ENCODE measurements at regions not wholly inside any gene's neighbourhood (a gene's known extent, or its start where the extent isn't known, plus 50 kb on each side); places are given as distances from the start of the nearest gene placed in this dataset.
A peak's percentile ranks its signal among the peaks of the same experiment; 100 is the strongest.

- H3K4me3 ChIP-seq (ENCODE audit: low read depth, low read length): no peak overlapping the region
- no peaks in the 10 kb centered on the region for H3K36me3 ChIP-seq
- H3K27me3 ChIP-seq (ENCODE audit: insufficient read depth, low read depth, severe bottlenecking): peaks cover 66% of the 10 kb centered on the region
- H3K9me3 ChIP-seq (ENCODE audit: severe bottlenecking): no peaks in the 10 kb centered on the region
- TF ChIP-seq CTCF (IDR thresholded peaks at IDR 0.05; ENCODE audit: low read depth, low read length): no peak
- H3K27ac ChIP-seq: no peak overlapping the region
- no peak for DNase-seq
These were observed 291.8 kb upstream of the CAMK1G start for GRCh38 chr1:209291715-209292114.

- H3K27ac ChIP-seq: no peak overlapping the region
- peaks cover 81% of the 10 kb centered on the region for H3K27me3 ChIP-seq (ENCODE audit: insufficient read depth, low read depth, severe bottlenecking)
- no peaks in the 10 kb centered on the region for H3K9me3 ChIP-seq (ENCODE audit: severe bottlenecking)
- no peak for TF ChIP-seq CTCF (IDR thresholded peaks at IDR 0.05; ENCODE audit: low read depth, low read length)
- H3K36me3 ChIP-seq: no peaks in the 10 kb centered on the region
- no peak for DNase-seq
- H3K4me3 ChIP-seq (ENCODE audit: low read depth, low read length): no peak overlapping the region
These were observed 280.5 kb upstream of the CAMK1G start for GRCh38 chr1:209302779-209303568.

GRCh38 chr1:209304166-209304565 lies 279.3 kb upstream of the CAMK1G start:
- no peaks in the 10 kb centered on the region for H3K9me3 ChIP-seq (ENCODE audit: severe bottlenecking)
- no peak for DNase-seq
- TF ChIP-seq CTCF (IDR thresholded peaks at IDR 0.05; ENCODE audit: low read depth, low read length): no peak
- H3K27ac ChIP-seq: no peak overlapping the region
- peaks cover 88% of the 10 kb centered on the region for H3K27me3 ChIP-seq (ENCODE audit: insufficient read depth, low read depth, severe bottlenecking)
- H3K36me3 ChIP-seq: no peaks in the 10 kb centered on the region
- H3K4me3 ChIP-seq (ENCODE audit: low read depth, low read length): no peak overlapping the region

GRCh38 chr1:209305221-209305954 lies 278.1 kb upstream of the CAMK1G start:
- H3K4me3 ChIP-seq (ENCODE audit: low read depth, low read length): no peak overlapping the region
- TF ChIP-seq CTCF (IDR thresholded peaks at IDR 0.05; ENCODE audit: low read depth, low read length): no peak
- peaks cover 90% of the 10 kb centered on the region for H3K27me3 ChIP-seq (ENCODE audit: insufficient read depth, low read depth, severe bottlenecking)
- no peaks in the 10 kb centered on the region for H3K36me3 ChIP-seq
- H3K9me3 ChIP-seq (ENCODE audit: severe bottlenecking): no peaks in the 10 kb centered on the region
- H3K27ac ChIP-seq: no peak overlapping the region
- peak; percentile 18 for DNase-seq

GRCh38 chr1:209307846-209308245 lies 275.7 kb upstream of the CAMK1G start:
- Histone ChIP-seq H3K36me3 (no peaks in the 10 kb centered on the region), H3K27me3 (ENCODE audit: insufficient read depth, low read depth, severe bottlenecking) (peaks cover 73% of the 10 kb centered on the region), H3K4me3 (ENCODE audit: low read depth, low read length) (no peak overlapping the region), H3K27ac (no peak overlapping the region), H3K9me3 (ENCODE audit: severe bottlenecking) (no peaks in the 10 kb centered on the region)
- no peak for DNase-seq
- TF ChIP-seq CTCF (IDR thresholded peaks at IDR 0.05; ENCODE audit: low read depth, low read length): no peak

All from WERI-Rb-1 (cell line).